H1 (cell line): ENCODE measurements at regions not wholly inside any gene's neighbourhood (a gene's known extent, or its start where the extent isn't known, plus 50 kb on each side); places are given as distances from the start of the nearest gene placed in this dataset.

Source experiments
- CEBPB ChIP-seq: IDR thresholded peaks from 2 replicates; pipeline ENCODE4 v1.6.1; 2012; ENCODE audit warnings: low read depth, low read length
- EZH2 ChIP-seq: fragments of 200-600 bp; sonication (generic); IDR thresholded peaks from 2 replicates; pipeline ENCODE4 v1.7.1; 2012; ENCODE audit warnings: low read depth, mild to moderate bottlenecking, moderate library complexity, low read length, inconsistent platforms; ENCODE audit not compliant: severe bottlenecking
- POLR2A ChIP-seq, 2 experiments: IDR thresholded peaks; 1 replicate in 1 of 2; 2 replicates in 1 of 2; pipeline ENCODE4 v1.6.1; 2011; ENCODE audit warnings: low read depth in 2 of 2, low read length in 2 of 2, mild to moderate bottlenecking in 2 of 2; ENCODE audit errors: control extremely low read depth in 1 of 2
- POLR2AphosphoS5 ChIP-seq: IDR thresholded peaks from 2 replicates; pipeline ENCODE4 v1.6.1; 2011; ENCODE audit warnings: low read depth, low read length
- POU5F1 ChIP-seq: IDR thresholded peaks from 2 replicates; pipeline ENCODE4 v1.6.1; 2011; ENCODE audit warnings: low read depth, mild to moderate bottlenecking, low read length, moderate library complexity
- RFX5 ChIP-seq: IDR thresholded peaks from 2 replicates; pipeline ENCODE4 v1.6.1; 2011; ENCODE audit warnings: low read depth, low read length, improper control_type of control experiment, borderline replicate concordance
- SRF ChIP-seq: IDR thresholded peaks from 2 replicates; pipeline ENCODE4 v1.6.1; 2011; ENCODE audit warnings: mild to moderate bottlenecking, low read depth, low read length, moderate library complexity
- TBP ChIP-seq: IDR thresholded peaks from 2 replicates; pipeline ENCODE4 v1.6.1; 2011; ENCODE audit warnings: low read depth, low read length, improper control_type of control experiment
- TCF12 ChIP-seq: IDR thresholded peaks from 2 replicates; pipeline ENCODE4 v1.6.1; 2011; ENCODE audit warnings: low read depth, mild to moderate bottlenecking, low read length
- YY1 ChIP-seq: IDR thresholded peaks from 2 replicates; pipeline ENCODE4 v1.6.1; 2011; ENCODE audit warnings: low read depth, mild to moderate bottlenecking, low read length
- TF ChIP-seq, protein P1 (sequence below): IDR thresholded peaks from 2 replicates; pipeline ENCODE4 v1.6.1; 2011; ENCODE audit warnings: low read depth, mild to moderate bottlenecking, low read length; ENCODE audit not compliant: insufficient read depth
- TF ChIP-seq, protein P2 (sequence below), 3 experiments: IDR thresholded peaks; 1 replicate in 2 of 3; 2 replicates in 1 of 3; pipeline versions ENCODE4 v1.5.1 to v1.6.1; 2011; ENCODE audit warnings: low read length in 3 of 3, mild to moderate bottlenecking in 3 of 3, inconsistent platforms in 2 of 3, low read depth in 1 of 3, moderate library complexity in 1 of 3; ENCODE audit not compliant: insufficient read depth in 1 of 3; ENCODE audit errors: control extremely low read depth in 1 of 3
- TF ChIP-seq, protein P3 (sequence below): IDR thresholded peaks from 2 replicates; pipeline ENCODE4 v1.6.1; 2011; ENCODE audit warnings: low read length, improper control_type of control experiment

DNA sequence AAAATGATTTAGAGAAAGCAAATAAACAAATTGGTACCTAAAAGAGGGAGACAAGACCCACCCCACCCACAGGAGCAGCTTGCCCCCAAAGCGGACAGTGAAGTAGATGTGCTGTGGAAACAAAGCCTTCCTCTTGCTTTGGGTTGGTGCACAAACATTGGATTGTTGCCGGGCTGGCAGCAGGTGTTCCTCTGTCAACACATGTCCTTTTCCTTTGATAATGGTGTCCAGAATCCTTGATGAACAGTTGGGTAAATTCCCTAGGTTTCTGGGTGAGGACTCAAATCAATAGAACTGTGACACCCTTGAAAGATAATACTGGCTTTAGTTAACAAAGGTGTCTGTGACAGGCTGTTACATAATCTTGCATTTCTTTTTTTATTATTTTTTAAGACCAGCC, 311.8 kb downstream of the SPRY2 start:
- TF ChIP-seq POLR2A (IDR thresholded peaks at IDR 0.05; ENCODE audit: control extremely low read depth in 1 of 2, low read depth in 2 of 2, low read length in 2 of 2) (no peak), SRF (no peak), POU5F1 (no peak), POLR2AphosphoS5 (no peak), CEBPB (no peak), TBP (no peak), RFX5 (no peak), TCF12 (no peak), EZH2 (no peak), YY1 (no peak)
- TF ChIP-seq, protein P1, sequence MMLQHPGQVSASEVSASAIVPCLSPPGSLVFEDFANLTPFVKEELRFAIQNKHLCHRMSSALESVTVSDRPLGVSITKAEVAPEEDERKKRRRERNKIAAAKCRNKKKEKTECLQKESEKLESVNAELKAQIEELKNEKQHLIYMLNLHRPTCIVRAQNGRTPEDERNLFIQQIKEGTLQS, result no peak
- TF ChIP-seq, protein P2, sequence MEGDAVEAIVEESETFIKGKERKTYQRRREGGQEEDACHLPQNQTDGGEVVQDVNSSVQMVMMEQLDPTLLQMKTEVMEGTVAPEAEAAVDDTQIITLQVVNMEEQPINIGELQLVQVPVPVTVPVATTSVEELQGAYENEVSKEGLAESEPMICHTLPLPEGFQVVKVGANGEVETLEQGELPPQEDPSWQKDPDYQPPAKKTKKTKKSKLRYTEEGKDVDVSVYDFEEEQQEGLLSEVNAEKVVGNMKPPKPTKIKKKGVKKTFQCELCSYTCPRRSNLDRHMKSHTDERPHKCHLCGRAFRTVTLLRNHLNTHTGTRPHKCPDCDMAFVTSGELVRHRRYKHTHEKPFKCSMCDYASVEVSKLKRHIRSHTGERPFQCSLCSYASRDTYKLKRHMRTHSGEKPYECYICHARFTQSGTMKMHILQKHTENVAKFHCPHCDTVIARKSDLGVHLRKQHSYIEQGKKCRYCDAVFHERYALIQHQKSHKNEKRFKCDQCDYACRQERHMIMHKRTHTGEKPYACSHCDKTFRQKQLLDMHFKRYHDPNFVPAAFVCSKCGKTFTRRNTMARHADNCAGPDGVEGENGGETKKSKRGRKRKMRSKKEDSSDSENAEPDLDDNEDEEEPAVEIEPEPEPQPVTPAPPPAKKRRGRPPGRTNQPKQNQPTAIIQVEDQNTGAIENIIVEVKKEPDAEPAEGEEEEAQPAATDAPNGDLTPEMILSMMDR (IDR thresholded peaks at IDR 0.05; ENCODE audit: control extremely low read depth in 1 of 3, insufficient read depth in 1 of 3, low read depth in 1 of 3, low read length in 3 of 3), result no peak
- TF ChIP-seq, protein P3, sequence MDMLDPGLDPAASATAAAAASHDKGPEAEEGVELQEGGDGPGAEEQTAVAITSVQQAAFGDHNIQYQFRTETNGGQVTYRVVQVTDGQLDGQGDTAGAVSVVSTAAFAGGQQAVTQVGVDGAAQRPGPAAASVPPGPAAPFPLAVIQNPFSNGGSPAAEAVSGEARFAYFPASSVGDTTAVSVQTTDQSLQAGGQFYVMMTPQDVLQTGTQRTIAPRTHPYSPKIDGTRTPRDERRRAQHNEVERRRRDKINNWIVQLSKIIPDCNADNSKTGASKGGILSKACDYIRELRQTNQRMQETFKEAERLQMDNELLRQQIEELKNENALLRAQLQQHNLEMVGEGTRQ, result no peak
